Fibroblast of the aortic adventitia (primary cell): ENCODE measurements at regions not wholly inside any gene's neighbourhood (a gene's known extent, or its start where the extent isn't known, plus 50 kb on each side); places are given as distances from the start of the nearest gene placed in this dataset.

Experiments used
- DNase-seq: peaks from one replicate; pipeline ENCODE4 v3.0.0-alpha.2; 2010; ENCODE audit warnings: low read depth
- H3K4me3 ChIP-seq: 2 replicates; pipeline ENCODE4 v1.5.1; 2011; ENCODE audit warnings: low read depth, mild to moderate bottlenecking, control low read depth, low read length, moderate library complexity
- CTCF ChIP-seq: IDR thresholded peaks from 2 replicates; pipeline ENCODE4 v1.5.1; 2011; ENCODE audit warnings: mild to moderate bottlenecking, low read length, control low read depth, inconsistent platforms; ENCODE audit not compliant: insufficient read depth

DNA sequence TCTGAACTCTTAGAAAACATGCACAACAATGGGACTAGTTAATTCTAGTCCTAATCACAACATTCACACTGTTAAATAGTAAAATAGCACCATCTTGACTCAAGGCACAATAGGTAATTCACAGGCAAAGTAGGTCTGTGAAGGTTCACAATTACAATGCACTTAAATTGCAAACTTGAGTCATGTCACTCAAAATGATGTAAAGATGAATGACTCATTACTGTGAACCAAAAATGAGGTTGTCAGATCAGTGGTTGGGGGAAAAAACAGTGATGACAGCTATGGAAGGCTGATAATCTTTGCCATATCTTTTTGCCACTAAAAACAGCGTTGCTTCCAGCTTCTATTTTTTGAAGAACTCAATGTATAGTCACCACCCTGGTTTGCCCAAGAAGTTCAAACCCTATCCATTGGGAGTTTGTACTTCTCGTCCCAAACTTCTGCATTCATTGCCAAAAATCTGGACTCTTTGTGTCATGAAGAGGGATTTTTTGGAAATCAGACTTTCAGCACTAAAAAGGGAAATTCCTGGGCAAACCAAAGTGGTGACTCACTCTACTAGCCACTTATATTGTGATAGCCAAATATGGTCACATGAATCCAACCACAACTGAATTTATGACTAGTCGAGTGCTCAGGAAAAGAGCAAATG lies 200.9 kb upstream of the TMTC4 start:
- no peak for TF ChIP-seq CTCF
- peak; percentile 97 for DNase-seq
- no peak overlapping the region for H3K4me3 ChIP-seq

DNA sequence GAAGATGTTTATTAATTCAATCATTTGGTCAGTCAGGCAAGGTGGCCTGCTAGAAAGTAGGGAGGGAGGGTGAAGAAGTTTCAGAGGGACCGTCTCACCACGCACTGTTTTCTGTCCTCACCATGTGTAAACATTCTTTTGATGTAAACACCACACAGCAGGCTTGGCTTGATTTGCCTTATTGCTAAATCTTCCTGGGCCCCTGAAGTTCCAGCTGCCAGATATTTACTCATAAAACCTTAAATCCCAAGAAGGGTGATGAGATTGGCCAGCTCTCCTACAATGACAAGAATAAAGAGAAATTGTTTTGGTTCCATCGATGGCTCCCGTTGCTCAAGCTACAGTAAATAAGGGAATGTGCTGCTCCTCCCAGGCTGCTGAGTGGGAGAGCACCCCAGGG lies 198.2 kb upstream of the TMTC4 start:
- no peak for DNase-seq
- TF ChIP-seq CTCF = no peak
- H3K4me3 ChIP-seq = no peak overlapping the region

DNA sequence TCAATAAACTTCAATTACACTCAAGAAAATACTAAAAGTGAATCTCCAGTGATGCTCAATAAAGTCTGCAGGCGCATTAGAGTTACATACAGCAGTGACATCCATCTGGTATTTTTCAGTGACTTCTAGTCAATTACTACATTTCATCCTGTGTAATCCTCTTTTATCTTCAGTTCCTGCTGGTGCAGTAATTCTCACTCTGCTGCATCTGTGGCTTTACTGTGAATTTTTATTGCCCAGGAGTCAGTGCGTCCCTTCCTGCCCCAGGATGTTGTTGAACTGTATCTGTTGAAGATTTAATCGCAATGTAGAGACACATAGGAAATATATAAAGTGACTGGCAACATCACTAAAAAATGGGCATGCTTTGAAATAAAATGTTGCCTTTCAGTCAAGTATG lies 196.3 kb upstream of the TMTC4 start:
- no peak for TF ChIP-seq CTCF
- no peak for DNase-seq

DNA sequence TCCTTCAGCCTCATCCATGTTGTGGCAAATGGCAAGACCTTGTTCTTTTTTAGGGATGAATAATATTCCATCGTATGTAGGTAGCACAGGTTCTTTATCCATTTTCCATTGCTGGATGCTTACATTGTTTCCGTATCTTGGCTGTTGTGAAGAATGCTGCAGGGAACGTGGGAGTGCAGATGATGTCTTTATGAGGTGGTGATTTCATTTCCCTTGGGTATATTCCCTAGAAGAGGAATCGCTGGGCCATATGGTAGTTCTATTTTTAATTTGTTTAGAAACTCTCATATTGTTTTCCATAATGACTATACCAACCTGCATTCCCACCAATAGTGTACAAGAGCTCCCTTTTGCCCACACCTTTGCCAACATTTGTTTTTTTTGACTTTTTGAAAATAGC lies 186.3 kb upstream of the TMTC4 start:
- H3K4me3 ChIP-seq = no peak overlapping the region
- no peak for DNase-seq

More for the DNA sequence above, 196.3 kb upstream of the TMTC4 start:
- H3K4me3 ChIP-seq = no peak overlapping the region

DNA sequence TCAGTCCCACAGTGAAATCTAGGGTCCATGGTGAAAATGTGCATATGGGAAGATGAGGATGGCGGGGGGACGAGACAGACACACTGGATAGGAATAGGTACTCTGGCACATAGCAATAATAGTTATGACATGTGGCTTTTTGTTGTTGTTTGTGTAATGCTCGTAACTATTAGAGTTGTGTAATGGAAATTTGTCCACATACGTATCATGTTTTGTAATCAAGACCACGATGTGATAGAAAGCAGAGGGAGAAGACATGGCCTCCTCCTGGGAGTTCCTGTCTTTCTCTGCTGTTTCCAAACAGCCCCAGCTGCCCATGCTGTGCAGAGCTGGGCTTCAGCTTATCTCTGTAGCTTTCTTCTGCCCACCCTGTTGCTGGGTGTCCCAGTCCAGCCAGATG lies 185.3 kb upstream of the TMTC4 start:
- H3K4me3 ChIP-seq = no peak overlapping the region
- no peak for DNase-seq
- no peak for TF ChIP-seq CTCF

More for the DNA sequence above, 186.3 kb upstream of the TMTC4 start:
- no peak for TF ChIP-seq CTCF

- no peak for DNase-seq
Measured at GRCh38 chr13:100855151-100855550, 180.6 kb upstream of the TMTC4 start.

More at GRCh38 chr13:100855151-100855550, 180.6 kb upstream of the TMTC4 start:
- no peak for TF ChIP-seq CTCF
- H3K4me3 ChIP-seq = no peak overlapping the region
